ENCODE measurements at regions not wholly inside any gene's neighbourhood (a gene's known extent, or its start where the extent isn't known, plus 50 kb on each side); places are given as distances from the start of the nearest gene placed in this dataset.

- Histone ChIP-seq H3K4me3 (ENCODE audit: low read depth, low read length) (no peak overlapping the region), H3K36me3 (ENCODE audit: control insufficient read depth, insufficient read depth, low read length) (no peaks in the 10 kb centered on the region), H3K27me3 (ENCODE audit: control insufficient read depth, insufficient read depth, low read length) (no peaks in the 10 kb centered on the region)
- no peak for DNase-seq (ENCODE audit: low read depth)
- no peak for TF ChIP-seq CTCF (IDR thresholded peaks at IDR 0.05; ENCODE audit: insufficient read depth, low read length, poor library complexity, severe bottlenecking)
These were observed 321.3 kb downstream of the SEC14L1 start for GRCh38 chr17:77462090-77462489.

- DNase-seq (ENCODE audit: low read depth), result no peak
- Histone ChIP-seq H3K27me3 (ENCODE audit: control insufficient read depth, insufficient read depth, low read length) (no peaks in the 10 kb centered on the region), H3K36me3 (ENCODE audit: control insufficient read depth, insufficient read depth, low read length) (no peaks in the 10 kb centered on the region), H3K4me3 (ENCODE audit: low read depth, low read length) (no peak overlapping the region)
- TF ChIP-seq CTCF (IDR thresholded peaks at IDR 0.05; ENCODE audit: insufficient read depth, low read length, poor library complexity, severe bottlenecking), result no peak
These were observed 322.1 kb downstream of the SEC14L1 start for GRCh38 chr17:77462553-77463497.

- TF ChIP-seq CTCF (IDR thresholded peaks at IDR 0.05; ENCODE audit: insufficient read depth, low read length, poor library complexity, severe bottlenecking), result no peak
- DNase-seq (ENCODE audit: low read depth), result no peak
These were observed 324.2 kb downstream of the SEC14L1 start for GRCh38 chr17:77464988-77465357.

GRCh38 chr17:77465358-77466041, 324.7 kb downstream of the SEC14L1 start:
- DNase-seq (ENCODE audit: low read depth), result no peak
- H3K4me3 ChIP-seq (ENCODE audit: low read depth, low read length), result no peak overlapping the region
- no peaks in the 10 kb centered on the region for H3K27me3 ChIP-seq (ENCODE audit: control insufficient read depth, insufficient read depth, low read length)
- TF ChIP-seq CTCF (IDR thresholded peaks at IDR 0.05; ENCODE audit: insufficient read depth, low read length, poor library complexity, severe bottlenecking), result no peak
- no peaks in the 10 kb centered on the region for H3K36me3 ChIP-seq (ENCODE audit: control insufficient read depth, insufficient read depth, low read length)

More at GRCh38 chr17:77464988-77465357, 324.2 kb downstream of the SEC14L1 start:
- Histone ChIP-seq H3K36me3 (ENCODE audit: control insufficient read depth, insufficient read depth, low read length) (no peaks in the 10 kb centered on the region), H3K27me3 (ENCODE audit: control insufficient read depth, insufficient read depth, low read length) (no peaks in the 10 kb centered on the region), H3K4me3 (ENCODE audit: low read depth, low read length) (no peak overlapping the region)

GRCh38 chr17:77466140-77466539, 325.4 kb downstream of the SEC14L1 start:
- Histone ChIP-seq H3K27me3 (ENCODE audit: control insufficient read depth, insufficient read depth, low read length) (no peaks in the 10 kb centered on the region), H3K36me3 (ENCODE audit: control insufficient read depth, insufficient read depth, low read length) (no peaks in the 10 kb centered on the region), H3K4me3 (ENCODE audit: low read depth, low read length) (no peak overlapping the region)
- TF ChIP-seq CTCF (IDR thresholded peaks at IDR 0.05; ENCODE audit: insufficient read depth, low read length, poor library complexity, severe bottlenecking), result no peak
- DNase-seq (ENCODE audit: low read depth), result no peak
